IMR-90 (cell line): ENCODE measurements at regions not wholly inside any gene's neighbourhood (a gene's known extent, or its start where the extent isn't known, plus 50 kb on each side); places are given as distances from the start of the nearest gene placed in this dataset.

Experiments
- ATAC-seq: fragments of 200-7000 bp; cut with Tn5 transposase; 2 replicates; pipeline ENCODE4 v1.9.1; 2020; ENCODE audit warnings: low read depth, mild to moderate bottlenecking, moderate library complexity
- BruUV-seq: library from RNA; stranded (reverse); fragments of 400-500 nt; replicated peaks from 2 replicates; lab custom pipeline; 2021; lab: Mats Ljungman, UMichigan
- CTCF ChIA-PET: fragments of 300-600 bp; formaldehyde crosslinking; extraction: SDS; loops from one replicate; lab custom pipeline; 2021; ENCODE audit warnings: antibody characterized with exemption; lab: Yijun Ruan, JAX
- POLR2A ChIA-PET: fragments of 300-600 bp; sonication (Branson Sonifier 250); formaldehyde crosslinking; loops from one replicate; lab custom pipeline; 2022; ENCODE audit warnings: antibody characterized with exemption; ENCODE audit not compliant: unreplicated experiment; lab: Charles Lee
- DNase-seq: peaks from one replicate; pipeline ENCODE4 v3.0.0; 2013
- H2AFZ ChIP-seq: replicated peaks from 2 replicates; pipeline ENCODE3; 2013; ENCODE audit warnings: low read length, mild to moderate bottlenecking; ENCODE audit not compliant: poor library complexity
- H2AK5ac ChIP-seq: 2 replicates; pipeline ENCODE4 v1.6.1; 2013; ENCODE audit warnings: low read depth, low read length, inconsistent platforms
- H2AK9ac ChIP-seq: replicated peaks from 2 replicates; pipeline ENCODE3; 2013; ENCODE audit warnings: mild to moderate bottlenecking, low read depth, low read length, moderate library complexity; ENCODE audit not compliant: poor library complexity
- H2BK120ac ChIP-seq: 2 replicates; pipeline ENCODE4 v1.6.1; 2013; ENCODE audit warnings: low read depth, low read length, inconsistent platforms
- H2BK15ac ChIP-seq: 3 replicates; pipeline ENCODE4 v1.6.1; 2013; ENCODE audit warnings: low read depth, low read length, inconsistent platforms
- H2BK20ac ChIP-seq: 2 replicates; pipeline ENCODE4 v1.6.1; 2013; ENCODE audit warnings: low read depth, mild to moderate bottlenecking, inconsistent platforms, low read length, moderate library complexity
- H2BK5ac ChIP-seq: 2 replicates; pipeline ENCODE4 v1.6.1; 2013; ENCODE audit warnings: mild to moderate bottlenecking, low read depth, low read length, inconsistent platforms; ENCODE audit not compliant: poor library complexity, severe bottlenecking
- H3K14ac ChIP-seq: replicated peaks from 2 replicates; pipeline ENCODE4 v1.6.1; 2013; ENCODE audit warnings: low read depth, low read length, inconsistent platforms
- H3K18ac ChIP-seq: 2 replicates; pipeline ENCODE4 v1.6.1; 2013; ENCODE audit warnings: low read depth, low read length, control low read depth
- H3K23ac ChIP-seq: 2 replicates; pipeline ENCODE4 v1.6.1; 2013; ENCODE audit warnings: low read depth, low read length, inconsistent platforms
- H3K27ac ChIP-seq: 2 replicates; pipeline ENCODE4 v1.5.1; 2013; ENCODE audit warnings: mild to moderate bottlenecking, control low read depth, low read length; ENCODE audit not compliant: insufficient read depth
- H3K27me3 ChIP-seq: 2 replicates; pipeline ENCODE4 v1.6.1; 2013; ENCODE audit warnings: low read length; ENCODE audit not compliant: control insufficient read depth, insufficient read depth
- H3K36me3 ChIP-seq: 2 replicates; pipeline ENCODE4 v1.6.1; 2013; ENCODE audit warnings: low read length, mixed read lengths; ENCODE audit not compliant: control insufficient read depth, insufficient read depth
- H3K4ac ChIP-seq: 2 replicates; pipeline ENCODE4 v1.6.1; 2013; ENCODE audit warnings: low read depth, low read length, inconsistent platforms
- H3K4me1 ChIP-seq: 2 replicates; pipeline ENCODE4 v1.6.1; 2013; ENCODE audit warnings: low read length, mixed read lengths; ENCODE audit not compliant: control insufficient read depth, insufficient read depth
- H3K4me2 ChIP-seq: 2 replicates; pipeline ENCODE4 v1.6.1; 2013; ENCODE audit warnings: low read depth, mild to moderate bottlenecking, control low read depth, low read length, moderate library complexity
- H3K4me3 ChIP-seq: 2 replicates; pipeline ENCODE4 v1.5.1; 2013; ENCODE audit warnings: low read depth, mild to moderate bottlenecking, control low read depth, low read length, moderate library complexity; ENCODE audit not compliant: insufficient read depth
- H3K56ac ChIP-seq: 2 replicates; pipeline ENCODE4 v1.6.1; 2013; ENCODE audit warnings: low read length, inconsistent platforms; ENCODE audit not compliant: insufficient read depth; ENCODE audit errors: extremely low read depth
- H3K79me1 ChIP-seq, 2 experiments: 2 replicates each; pipeline ENCODE4 v1.6.1; 2013; ENCODE audit warnings: low read length in 2 of 2, inconsistent platforms in 1 of 2, low read depth in 1 of 2
- H3K9ac ChIP-seq: 2 replicates; pipeline ENCODE4 v1.6.1; 2013; ENCODE audit warnings: low read depth, low read length, control low read depth
- H3K9me1 ChIP-seq: 2 replicates; pipeline ENCODE4 v1.6.1; 2013; ENCODE audit warnings: low read length, inconsistent platforms; ENCODE audit not compliant: insufficient read depth
- H3K9me3 ChIP-seq: 2 replicates; pipeline ENCODE4 v1.6.1; 2013; ENCODE audit warnings: low read length; ENCODE audit not compliant: control insufficient read depth, insufficient read depth
- H4K20me1 ChIP-seq: 2 replicates; pipeline ENCODE4 v1.6.1; 2013; ENCODE audit warnings: low read length, inconsistent platforms; ENCODE audit not compliant: insufficient read depth
- H4K5ac ChIP-seq: 2 replicates; pipeline ENCODE4 v1.6.1; 2013; ENCODE audit warnings: mild to moderate bottlenecking, low read depth, low read length, control low read depth
- H4K8ac ChIP-seq, 2 experiments: 2 replicates each; pipeline ENCODE4 v1.6.1; 2013; ENCODE audit warnings: low read depth in 2 of 2, low read length in 2 of 2, control low read depth in 1 of 2, inconsistent platforms in 1 of 2
- H4K91ac ChIP-seq: 2 replicates; pipeline ENCODE4 v1.6.1; 2013; ENCODE audit warnings: low read depth, low read length, inconsistent platforms; ENCODE audit not compliant: insufficient read depth
- CEBPB ChIP-seq: IDR thresholded peaks from 2 replicates; pipeline ENCODE4 v1.6.1; 2012; ENCODE audit warnings: low read depth, low read length, improper control_type of control experiment
- MAFK ChIP-seq: IDR thresholded peaks from 2 replicates; pipeline ENCODE4 v1.6.1; 2012; ENCODE audit warnings: low read depth, low read length, improper control_type of control experiment
- MAZ ChIP-seq: IDR thresholded peaks from 2 replicates; pipeline ENCODE4 v1.6.1; 2012; ENCODE audit warnings: low read depth, mild to moderate bottlenecking, low read length, improper control_type of control experiment, moderate library complexity, borderline replicate concordance
- RFX5 ChIP-seq: IDR thresholded peaks from 2 replicates; pipeline ENCODE4 v1.8.0; 2012; ENCODE audit warnings: low read depth, mild to moderate bottlenecking, low read length, moderate library complexity
- WGBS, 2 experiments: methylation state at CpG; one replicate each; pipeline versions ENCODE4 v1.1.5 to v1.1.7; 2013; ENCODE audit warnings: missing lambda C conversion rate in 2 of 2; ENCODE audit not compliant: insufficient read length in 1 of 2; ENCODE audit errors: extremely low coverage in 2 of 2; 5-methylcytosine and 5-hydroxymethylcytosine counted together
- dilution Hi-C: fragments of 300-500 bp; cut with HindIII; formaldehyde crosslinking; loops from one replicate; pipeline ENCODE4 v1.14.3; 2018; ENCODE audit warnings: low sequenced_read_pairs; ENCODE audit not compliant: unreplicated experiment
- in situ Hi-C: fragments of 300-500 bp; cut with MboI; formaldehyde crosslinking; loops from 3 replicates; pipeline ENCODE4 v1.14.3; 2019; ENCODE audit warnings: low sequenced_read_pairs, inconsistent platforms, mixed read lengths
- intact Hi-C: fragments of 100-400 bp; cut with micrococcal nuclease; formaldehyde crosslinking; loops from 2 replicates; pipeline ENCODE4 v1.10.0; 2022
- TF ChIP-seq, protein P1 (sequence below): conservative IDR thresholded peaks from 2 replicates; pipeline ENCODE4 v1.5.1; 2012; ENCODE audit warnings: mild to moderate bottlenecking, low read depth, low read length, improper control_type of control experiment
- TF ChIP-seq, protein P2 (sequence below): fragments of 150-350 bp; IDR thresholded peaks from 2 replicates; pipeline ENCODE4 v1.6.1; 2016; ENCODE audit warnings: low read depth, mild to moderate bottlenecking, low read length, moderate library complexity, borderline replicate concordance

DNA sequence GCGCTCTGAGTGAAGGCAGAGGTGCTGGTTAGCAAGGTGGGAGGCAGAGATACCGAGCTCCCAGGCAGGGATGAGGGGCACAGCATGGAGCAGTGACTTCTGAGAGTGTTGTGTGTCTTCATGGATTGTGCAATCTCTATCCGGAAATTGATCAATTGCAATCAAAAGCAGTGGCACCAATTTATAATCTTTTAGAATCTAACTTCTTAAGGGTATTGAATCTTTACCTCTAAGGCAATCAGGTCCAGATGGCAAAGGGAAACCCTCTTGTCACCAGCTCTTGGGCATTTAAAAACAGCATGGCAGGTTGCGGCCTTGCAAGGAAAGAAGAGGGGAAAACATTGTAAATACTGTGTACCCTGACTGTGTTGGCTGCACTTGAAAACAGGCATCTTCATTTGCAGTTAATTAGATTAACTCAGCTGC, 58.0 kb upstream of the MRTFB start:
- no TSS peak for BruUV-seq
- ChIA-PET POLR2A (no interaction called here), CTCF (no interaction called here)
- intact Hi-C loops: no loop called here
- H3K27ac ChIP-seq: no peak overlapping the region
- peaks cover 2% of the 10 kb centered on the region; the same call in 1 of the 2 replicates for H4K20me1 ChIP-seq
- DNase-seq (no peak), ATAC-seq (no peak)
- 72% methylated on average over 3 of the region's 4 CpGs; no CpG with 5 or more reads in 1 of the 2 experiments for WGBS, 2 experiments
- H3K14ac ChIP-seq: no peak overlapping the region
- 0 out of 2 replicates have a peak overlapping the region, but pooled peaks have one; percentile 3 for H2BK20ac ChIP-seq
- no peaks in the 10 kb centered on the region for H3K9me3 ChIP-seq
- H3K4me2 ChIP-seq: peak overlapping the region; percentile 58
- H2AK9ac ChIP-seq: no peak overlapping the region
- peaks cover 8% of the 10 kb centered on the region for H3K27me3 ChIP-seq
- H4K91ac ChIP-seq: no peak overlapping the region
- no peak overlapping the region for H4K5ac ChIP-seq
- H3K9ac ChIP-seq: no peak overlapping the region
- no peaks in the 10 kb centered on the region for H3K9me1 ChIP-seq
- H3K18ac ChIP-seq: peak overlapping the region; percentile 49
- H3K79me1 ChIP-seq: no peaks in the 10 kb centered on the region
- H2AFZ ChIP-seq: no peak overlapping the region
- no peak overlapping the region for H2BK5ac ChIP-seq
- no peak overlapping the region for H2BK120ac ChIP-seq
- H2BK15ac ChIP-seq: no peak overlapping the region
- no peaks in the 10 kb centered on the region for H3K36me3 ChIP-seq
- in situ Hi-C loops: no loop called here
- no peak overlapping the region for H3K4me3 ChIP-seq
- no peak overlapping the region for H3K4ac ChIP-seq
- no peak overlapping the region for H2AK5ac ChIP-seq
- dilution Hi-C loops: no loop called here
- H3K4me1 ChIP-seq: peaks cover 11% of the 10 kb centered on the region
- H3K56ac ChIP-seq: no peak overlapping the region
- no peak overlapping the region for H3K23ac ChIP-seq
- no peak overlapping the region for H4K8ac ChIP-seq
- no peak for TF ChIP-seq MAZ
- TF ChIP-seq RFX5: no peak
- TF ChIP-seq, protein P1, sequence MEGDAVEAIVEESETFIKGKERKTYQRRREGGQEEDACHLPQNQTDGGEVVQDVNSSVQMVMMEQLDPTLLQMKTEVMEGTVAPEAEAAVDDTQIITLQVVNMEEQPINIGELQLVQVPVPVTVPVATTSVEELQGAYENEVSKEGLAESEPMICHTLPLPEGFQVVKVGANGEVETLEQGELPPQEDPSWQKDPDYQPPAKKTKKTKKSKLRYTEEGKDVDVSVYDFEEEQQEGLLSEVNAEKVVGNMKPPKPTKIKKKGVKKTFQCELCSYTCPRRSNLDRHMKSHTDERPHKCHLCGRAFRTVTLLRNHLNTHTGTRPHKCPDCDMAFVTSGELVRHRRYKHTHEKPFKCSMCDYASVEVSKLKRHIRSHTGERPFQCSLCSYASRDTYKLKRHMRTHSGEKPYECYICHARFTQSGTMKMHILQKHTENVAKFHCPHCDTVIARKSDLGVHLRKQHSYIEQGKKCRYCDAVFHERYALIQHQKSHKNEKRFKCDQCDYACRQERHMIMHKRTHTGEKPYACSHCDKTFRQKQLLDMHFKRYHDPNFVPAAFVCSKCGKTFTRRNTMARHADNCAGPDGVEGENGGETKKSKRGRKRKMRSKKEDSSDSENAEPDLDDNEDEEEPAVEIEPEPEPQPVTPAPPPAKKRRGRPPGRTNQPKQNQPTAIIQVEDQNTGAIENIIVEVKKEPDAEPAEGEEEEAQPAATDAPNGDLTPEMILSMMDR: no peak
- peak; percentile 82 for TF ChIP-seq CEBPB
- TF ChIP-seq MAFK: no peak
- TF ChIP-seq, protein P2, sequence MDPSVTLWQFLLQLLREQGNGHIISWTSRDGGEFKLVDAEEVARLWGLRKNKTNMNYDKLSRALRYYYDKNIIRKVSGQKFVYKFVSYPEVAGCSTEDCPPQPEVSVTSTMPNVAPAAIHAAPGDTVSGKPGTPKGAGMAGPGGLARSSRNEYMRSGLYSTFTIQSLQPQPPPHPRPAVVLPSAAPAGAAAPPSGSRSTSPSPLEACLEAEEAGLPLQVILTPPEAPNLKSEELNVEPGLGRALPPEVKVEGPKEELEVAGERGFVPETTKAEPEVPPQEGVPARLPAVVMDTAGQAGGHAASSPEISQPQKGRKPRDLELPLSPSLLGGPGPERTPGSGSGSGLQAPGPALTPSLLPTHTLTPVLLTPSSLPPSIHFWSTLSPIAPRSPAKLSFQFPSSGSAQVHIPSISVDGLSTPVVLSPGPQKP: no peak
